Mesothelial cell of epicardium (in vitro differentiated cells): ENCODE measurements at regions not wholly inside any gene's neighbourhood (a gene's known extent, or its start where the extent isn't known, plus 50 kb on each side); places are given as distances from the start of the nearest gene placed in this dataset.

Source experiments
- DNase-seq, 2 experiments: peaks; one replicate each; pipeline ENCODE4 v3.0.0; 2021; ENCODE audit warnings: low spot score in 2 of 2; ENCODE audit not compliant: unreplicated experiment in 2 of 2
- H3K27ac Mint-ChIP-seq: 2 replicates; pipeline ENCODE4 v1.8.0; 2021; ENCODE audit warnings: mixed read lengths
- H3K27me3 Mint-ChIP-seq: 2 replicates; pipeline ENCODE4 v1.8.0; 2021; ENCODE audit warnings: low read depth, mixed read lengths
- H3K36me3 Mint-ChIP-seq: 2 replicates; pipeline ENCODE4 v1.8.0; 2021; ENCODE audit warnings: mixed read lengths
- H3K4me1 Mint-ChIP-seq: 2 replicates; pipeline ENCODE4 v1.8.0; 2021; ENCODE audit warnings: mixed read lengths
- H3K4me3 Mint-ChIP-seq: 2 replicates; pipeline ENCODE4 v1.8.0; 2021; ENCODE audit warnings: mild to moderate bottlenecking, moderate library complexity, mixed read lengths
- H3K9me3 Mint-ChIP-seq: 2 replicates; pipeline ENCODE4 v1.8.0; 2021; ENCODE audit warnings: mixed read lengths
- TF ChIP-seq, protein P1 (sequence below): fragments of 200-600 bp; sonication (generic); IDR thresholded peaks from one replicate; pipeline ENCODE4 v1.5.0; 2021; ENCODE audit warnings: antibody characterized with exemption; ENCODE audit not compliant: unreplicated experiment

- Mint-ChIP-seq H3K36me3 (no peaks in the 10 kb centered on the region), H3K27ac (peak overlapping the region; percentile 93), H3K4me3 (no peak overlapping the region), H3K4me1 (peaks cover 33% of the 10 kb centered on the region), H3K9me3 (peaks cover 3% of the 10 kb centered on the region), H3K27me3 (no peaks in the 10 kb centered on the region)
- DNase-seq, result no peak
- TF ChIP-seq, protein P1, sequence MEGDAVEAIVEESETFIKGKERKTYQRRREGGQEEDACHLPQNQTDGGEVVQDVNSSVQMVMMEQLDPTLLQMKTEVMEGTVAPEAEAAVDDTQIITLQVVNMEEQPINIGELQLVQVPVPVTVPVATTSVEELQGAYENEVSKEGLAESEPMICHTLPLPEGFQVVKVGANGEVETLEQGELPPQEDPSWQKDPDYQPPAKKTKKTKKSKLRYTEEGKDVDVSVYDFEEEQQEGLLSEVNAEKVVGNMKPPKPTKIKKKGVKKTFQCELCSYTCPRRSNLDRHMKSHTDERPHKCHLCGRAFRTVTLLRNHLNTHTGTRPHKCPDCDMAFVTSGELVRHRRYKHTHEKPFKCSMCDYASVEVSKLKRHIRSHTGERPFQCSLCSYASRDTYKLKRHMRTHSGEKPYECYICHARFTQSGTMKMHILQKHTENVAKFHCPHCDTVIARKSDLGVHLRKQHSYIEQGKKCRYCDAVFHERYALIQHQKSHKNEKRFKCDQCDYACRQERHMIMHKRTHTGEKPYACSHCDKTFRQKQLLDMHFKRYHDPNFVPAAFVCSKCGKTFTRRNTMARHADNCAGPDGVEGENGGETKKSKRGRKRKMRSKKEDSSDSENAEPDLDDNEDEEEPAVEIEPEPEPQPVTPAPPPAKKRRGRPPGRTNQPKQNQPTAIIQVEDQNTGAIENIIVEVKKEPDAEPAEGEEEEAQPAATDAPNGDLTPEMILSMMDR, result no peak
Observed at GRCh38 chr11:130782361-130783222, 133.7 kb downstream of the SNX19 start.

DNA sequence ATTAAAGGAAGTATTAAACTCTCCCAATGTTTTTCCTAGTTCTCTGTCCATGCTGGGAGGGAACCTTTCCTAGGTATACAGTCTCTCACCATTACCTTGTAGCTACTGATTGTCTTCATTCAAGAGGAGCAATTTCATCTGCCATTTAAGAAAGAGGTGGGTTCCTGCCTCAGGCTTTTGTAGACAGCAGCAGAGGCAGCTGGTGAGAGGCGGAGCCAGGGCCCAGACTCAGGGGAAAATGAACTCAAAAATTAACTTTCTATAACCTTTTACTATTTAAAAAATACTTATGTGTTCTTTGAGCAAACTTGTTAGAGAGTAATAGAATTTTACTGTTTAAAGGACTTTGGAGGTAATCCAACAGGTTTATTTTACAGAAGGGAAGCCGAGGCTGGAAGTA is 133.0 kb downstream of the SNX19 start:
- Mint-ChIP-seq H3K27ac (peak overlapping the region; percentile 93), H3K9me3 (no peaks in the 10 kb centered on the region), H3K4me1 (peaks cover 33% of the 10 kb centered on the region), H3K36me3 (no peaks in the 10 kb centered on the region), H3K27me3 (no peaks in the 10 kb centered on the region), H3K4me3 (no peak overlapping the region)
- no peak for DNase-seq
- TF ChIP-seq, protein P1, result no peak

- Mint-ChIP-seq H3K4me3 (no peak overlapping the region), H3K27ac (peak overlapping the region; percentile 24), H3K27me3 (no peaks in the 10 kb centered on the region), H3K36me3 (no peaks in the 10 kb centered on the region), H3K9me3 (peaks cover 6% of the 10 kb centered on the region), H3K4me1 (peaks cover 33% of the 10 kb centered on the region)
- DNase-seq, result no peak
- TF ChIP-seq, protein P1, result no peak
Observed at GRCh38 chr11:130785380-130786116, 130.7 kb downstream of the SNX19 start.

DNA sequence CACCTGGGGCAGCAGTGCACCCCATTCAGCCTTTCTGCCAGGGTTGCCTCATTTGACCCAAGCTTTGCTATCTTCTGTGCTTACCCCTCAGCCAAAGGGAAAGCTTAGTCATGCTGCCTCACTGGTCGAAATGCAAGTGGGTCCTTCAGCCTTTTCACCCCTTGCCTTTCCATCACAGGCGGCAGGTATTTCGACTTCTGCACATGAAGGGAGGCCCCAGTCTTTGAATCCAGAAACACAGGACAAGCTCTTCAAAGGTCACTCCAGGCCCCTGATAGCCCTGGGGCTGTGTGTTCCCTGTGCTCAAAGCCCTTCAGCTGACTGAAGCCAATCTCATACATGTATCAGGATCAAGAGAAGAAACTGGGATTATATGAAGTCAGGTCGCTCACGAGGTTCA is 129.7 kb downstream of the SNX19 start:
- no peak for DNase-seq

GRCh38 chr11:130787092-130787616 is 129.1 kb downstream of the SNX19 start:
- no peak for DNase-seq
- H3K27ac Mint-ChIP-seq, result peak overlapping the region; percentile 43
- peaks cover 28% of the 10 kb centered on the region for H3K4me1 Mint-ChIP-seq
- peaks cover 16% of the 10 kb centered on the region for H3K9me3 Mint-ChIP-seq
- TF ChIP-seq, protein P1, result no peak
- H3K4me3 Mint-ChIP-seq, result no peak overlapping the region
- peaks cover 3% of the 10 kb centered on the region for H3K36me3 Mint-ChIP-seq
- no peaks in the 10 kb centered on the region for H3K27me3 Mint-ChIP-seq

More for the DNA sequence above, 129.7 kb downstream of the SNX19 start:
- peaks cover 33% of the 10 kb centered on the region for H3K4me1 Mint-ChIP-seq
- H3K36me3 Mint-ChIP-seq, result peaks cover 3% of the 10 kb centered on the region
- H3K4me3 Mint-ChIP-seq, result no peak overlapping the region
- TF ChIP-seq, protein P1, result no peak
- no peak overlapping the region for H3K27ac Mint-ChIP-seq
- no peaks in the 10 kb centered on the region for H3K27me3 Mint-ChIP-seq
- peaks cover 16% of the 10 kb centered on the region for H3K9me3 Mint-ChIP-seq
